ENCODE measurements at regions not wholly inside any gene's neighbourhood (a gene's known extent, or its start where the extent isn't known, plus 50 kb on each side); places are given as distances from the start of the nearest gene placed in this dataset.
"Not testable (repeated sequence)": the region's sequence is repeated elsewhere in the genome, so short reads cannot be mapped to it uniquely, and the experiment has no call there.

GRCh38 chr15:94858920-94859319, 627.6 kb downstream of the MCTP2 start:
- TF ChIP-seq, protein P1, sequence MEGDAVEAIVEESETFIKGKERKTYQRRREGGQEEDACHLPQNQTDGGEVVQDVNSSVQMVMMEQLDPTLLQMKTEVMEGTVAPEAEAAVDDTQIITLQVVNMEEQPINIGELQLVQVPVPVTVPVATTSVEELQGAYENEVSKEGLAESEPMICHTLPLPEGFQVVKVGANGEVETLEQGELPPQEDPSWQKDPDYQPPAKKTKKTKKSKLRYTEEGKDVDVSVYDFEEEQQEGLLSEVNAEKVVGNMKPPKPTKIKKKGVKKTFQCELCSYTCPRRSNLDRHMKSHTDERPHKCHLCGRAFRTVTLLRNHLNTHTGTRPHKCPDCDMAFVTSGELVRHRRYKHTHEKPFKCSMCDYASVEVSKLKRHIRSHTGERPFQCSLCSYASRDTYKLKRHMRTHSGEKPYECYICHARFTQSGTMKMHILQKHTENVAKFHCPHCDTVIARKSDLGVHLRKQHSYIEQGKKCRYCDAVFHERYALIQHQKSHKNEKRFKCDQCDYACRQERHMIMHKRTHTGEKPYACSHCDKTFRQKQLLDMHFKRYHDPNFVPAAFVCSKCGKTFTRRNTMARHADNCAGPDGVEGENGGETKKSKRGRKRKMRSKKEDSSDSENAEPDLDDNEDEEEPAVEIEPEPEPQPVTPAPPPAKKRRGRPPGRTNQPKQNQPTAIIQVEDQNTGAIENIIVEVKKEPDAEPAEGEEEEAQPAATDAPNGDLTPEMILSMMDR (IDR thresholded peaks at IDR 0.05), result no peak
- Histone ChIP-seq H3K9me3 (peaks cover 0 to 4% of the 10 kb centered on the region in 2 donors), H3K4me3 (no peak overlapping the region), H3K4me1 (no peaks in the 10 kb centered on the region), H3K36me3 (no peaks in the 10 kb centered on the region), H3K27me3 (no peaks in the 10 kb centered on the region), H3K27ac (no peak overlapping the region)
- intact Hi-C loops (cut with DNase I), result no loop called here
- no peak for DNase-seq
- no peak for ATAC-seq

DNA sequence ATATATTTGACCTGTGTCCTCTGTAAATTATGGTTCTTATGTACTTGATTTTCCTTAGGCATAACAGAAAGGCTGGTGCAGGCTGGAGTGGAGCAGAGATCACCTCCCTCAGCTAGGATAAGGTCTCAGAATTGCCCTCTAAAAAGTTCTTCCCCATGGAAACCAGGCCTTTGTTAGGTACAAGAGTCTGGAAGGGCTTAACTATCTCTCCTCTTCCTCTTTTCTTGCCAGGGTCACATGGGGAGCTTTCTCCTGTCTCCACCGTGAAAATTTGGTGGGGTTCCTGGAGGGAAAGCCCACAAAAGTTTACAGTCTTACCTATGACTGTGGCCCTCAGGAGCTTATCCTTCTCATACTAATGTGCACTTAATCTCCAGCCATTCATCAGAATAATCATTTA, 633.2 kb downstream of the MCTP2 start:
- H3K4me1 ChIP-seq, result no peaks in the 10 kb centered on the region
- ATAC-seq (no peak), DNase-seq (no peak)
- peaks cover 0 to 15% of the 10 kb centered on the region in 2 donors for H3K9me3 ChIP-seq
- H3K27me3 ChIP-seq, result no peaks in the 10 kb centered on the region
- H3K27ac ChIP-seq, result no peak overlapping the region
- H3K36me3 ChIP-seq, result no peaks in the 10 kb centered on the region
- intact Hi-C loops (cut with DNase I), result no loop called here
- TF ChIP-seq, protein P1 (IDR thresholded peaks at IDR 0.05), result no peak
- H3K4me3 ChIP-seq, result no peak overlapping the region

- H3K27me3 ChIP-seq; DNase-seq; intact Hi-C loops (cut with DNase I); H3K4me3 ChIP-seq; H3K27ac ChIP-seq; ATAC-seq; H3K36me3 ChIP-seq; H3K4me1 ChIP-seq: not testable (repeated sequence)
- peaks cover 0 to 15% of the 10 kb centered on the region in 2 donors for H3K9me3 ChIP-seq
These were observed 636.9 kb downstream of the MCTP2 start for GRCh38 chr15:94868265-94868664.

GRCh38 chr15:94875550-94875949, 644.2 kb downstream of the MCTP2 start:
- intact Hi-C loops (cut with DNase I), result no loop called here
- H3K27ac ChIP-seq, result no peak overlapping the region
- H3K9me3 ChIP-seq, result peaks cover 0 to 28% of the 10 kb centered on the region in 2 donors
- H3K27me3 ChIP-seq, result no peaks in the 10 kb centered on the region
- TF ChIP-seq, protein P1 (IDR thresholded peaks at IDR 0.05), result no peak
- no peak overlapping the region for H3K4me3 ChIP-seq
- DNase-seq (no peak), ATAC-seq (no peak)
- H3K36me3 ChIP-seq, result no peaks in the 10 kb centered on the region
- no peaks in the 10 kb centered on the region for H3K4me1 ChIP-seq

- ATAC-seq (no peak), DNase-seq (no peak)
- Histone ChIP-seq H3K27me3 (no peaks in the 10 kb centered on the region), H3K36me3 (no peaks in the 10 kb centered on the region), H3K4me3 (no peak overlapping the region), H3K4me1 (no peaks in the 10 kb centered on the region), H3K9me3 (peaks cover 0 to 43% of the 10 kb centered on the region in 2 donors), H3K27ac (no peak overlapping the region)
- intact Hi-C loops (cut with DNase I), result no loop called here
- TF ChIP-seq, protein P1 (IDR thresholded peaks at IDR 0.05), result no peak
These were observed 646.5 kb downstream of the MCTP2 start for GRCh38 chr15:94877833-94878232.

DNA sequence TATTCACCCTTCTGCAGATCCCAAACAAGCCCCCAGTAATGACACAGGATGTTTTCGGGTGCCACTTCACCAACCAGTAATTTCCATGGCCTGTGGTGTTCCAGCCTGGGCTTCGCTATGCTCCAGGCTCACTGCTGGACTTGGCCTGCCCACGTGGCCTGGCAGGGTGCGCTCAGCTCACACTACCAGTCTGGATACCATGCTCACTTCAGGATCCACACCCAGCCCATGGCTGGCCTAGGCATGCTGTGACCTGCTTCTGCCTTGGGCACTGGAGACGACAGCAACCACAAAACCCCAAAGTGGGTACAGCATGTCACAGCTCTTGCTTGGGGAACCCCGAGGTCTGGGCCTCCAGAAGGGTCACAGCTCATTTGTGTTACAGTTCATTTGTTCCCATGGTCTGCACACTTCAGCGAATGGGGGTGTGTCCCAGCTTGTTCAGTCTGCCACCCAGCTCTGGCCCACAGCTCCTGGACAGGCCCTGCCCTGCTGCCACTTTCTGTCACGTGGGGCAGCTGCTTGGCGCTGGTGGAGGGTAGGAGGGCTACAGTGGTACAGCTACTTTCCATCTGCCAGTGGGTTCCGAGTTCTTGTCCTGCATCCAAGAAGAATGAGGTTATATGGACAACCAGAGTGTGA, 650.8 kb downstream of the MCTP2 start:
- DNase-seq, result peak in 1 of 4 donors; percentile 47
- intact Hi-C loops (cut with DNase I), result no loop called here
- no peak for ATAC-seq
- Histone ChIP-seq H3K27me3 (no peaks in the 10 kb centered on the region), H3K4me3 (no peak overlapping the region), H3K36me3 (no peaks in the 10 kb centered on the region), H3K9me3 (peaks cover 0 to 42% of the 10 kb centered on the region in 2 donors), H3K4me1 (no peaks in the 10 kb centered on the region), H3K27ac (no peak overlapping the region)
- TF ChIP-seq, protein P1 (IDR thresholded peaks at IDR 0.05), result no peak
